GM18907 (cell line): ENCODE measurements at regions not wholly inside any gene's neighbourhood (a gene's known extent, or its start where the extent isn't known, plus 50 kb on each side); places are given as distances from the start of the nearest gene placed in this dataset.

Experiments
- ATAC-seq: cut with Tn5 transposase; IDR thresholded peaks from one replicate; pipeline ENCODE4 v1.9.1; 2021; ENCODE audit warnings: mild to moderate bottlenecking, moderate library complexity; ENCODE audit not compliant: unreplicated experiment

- no peak for ATAC-seq
These were observed 378.2 kb upstream of the BTBD3 start for GRCh38 chr20:11539450-11539849.

- no peak for ATAC-seq
These were observed 377.1 kb upstream of the BTBD3 start for GRCh38 chr20:11540558-11540957.

GRCh38 chr20:11542645-11543044 lies 375.0 kb upstream of the BTBD3 start:
- no peak for ATAC-seq

- ATAC-seq: peak; percentile 84
These were observed 373.5 kb upstream of the BTBD3 start for GRCh38 chr20:11544029-11544678.

DNA sequence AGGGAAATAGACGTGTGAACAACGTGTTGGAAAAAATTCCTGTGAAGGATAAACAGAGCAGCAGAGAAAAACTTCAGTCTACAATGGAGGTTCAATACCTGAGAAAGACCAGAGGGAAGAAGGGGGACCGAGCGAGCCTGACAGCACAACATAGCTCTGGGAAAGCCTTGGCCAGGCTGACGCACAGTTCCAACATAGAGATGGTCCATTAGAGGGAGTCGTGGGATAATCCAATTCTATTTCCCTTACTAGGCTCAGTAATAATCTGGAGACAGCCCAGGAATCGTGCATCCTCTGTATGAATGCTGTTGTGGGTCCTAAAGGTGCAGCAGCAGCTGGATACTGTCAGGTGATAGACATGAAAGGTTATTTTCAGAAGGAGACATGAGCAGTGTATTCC lies 370.8 kb upstream of the BTBD3 start:
- ATAC-seq: no peak

GRCh38 chr20:11549172-11550103 lies 368.3 kb upstream of the BTBD3 start:
- no peak for ATAC-seq

DNA sequence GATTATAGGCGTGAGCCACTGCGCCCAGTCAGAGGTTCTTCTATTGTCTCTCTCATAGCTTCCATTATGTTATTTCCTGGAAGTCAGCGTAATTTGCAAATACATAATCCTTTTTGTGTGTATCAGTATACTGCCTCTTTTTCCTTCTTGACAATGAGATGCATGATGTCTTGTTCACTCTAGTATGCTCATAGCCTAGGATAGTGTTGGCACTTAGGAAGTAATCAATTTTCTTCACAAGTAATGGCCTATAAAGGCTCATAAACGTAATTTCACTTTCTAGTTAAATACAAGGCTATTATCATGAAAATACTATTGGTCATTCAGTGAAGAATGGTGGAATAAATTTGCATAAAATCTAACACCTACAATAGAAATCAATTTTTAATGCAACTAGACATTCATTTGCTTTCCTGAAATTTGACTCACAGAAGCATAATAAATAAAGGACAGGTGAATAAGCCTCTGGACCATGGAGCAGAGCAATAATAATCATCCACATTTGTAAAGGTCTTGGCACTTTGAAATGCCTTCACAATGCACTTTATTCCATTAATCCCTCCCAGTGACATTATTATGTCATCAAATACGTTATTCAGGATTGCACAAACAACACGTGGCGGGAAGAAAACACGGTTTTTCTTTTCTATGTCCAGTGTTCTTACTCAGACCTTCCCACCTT lies 366.9 kb upstream of the BTBD3 start:
- ATAC-seq: no peak

DNA sequence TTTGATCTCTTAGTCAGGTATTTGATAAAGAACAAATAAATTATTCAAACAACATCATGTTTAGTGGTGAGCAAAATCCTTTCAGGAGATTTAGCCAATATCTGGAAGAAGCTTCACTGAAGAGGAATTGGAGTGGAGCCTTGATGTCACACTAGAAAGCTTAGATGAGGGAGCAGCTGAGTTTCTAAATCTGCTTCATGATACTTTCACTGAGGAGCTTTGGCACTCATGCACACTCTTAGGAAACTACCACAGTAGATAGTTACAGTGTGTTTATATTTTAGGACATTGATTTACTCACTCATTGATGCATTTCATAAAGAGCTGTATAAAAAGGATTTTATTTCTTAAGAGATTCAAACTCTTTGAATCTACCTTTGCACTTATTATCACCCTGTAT lies 366.2 kb upstream of the BTBD3 start:
- no peak for ATAC-seq

- no peak for ATAC-seq
These were observed 364.1 kb upstream of the BTBD3 start for GRCh38 chr20:11553603-11554002.

- ATAC-seq: no peak
These were observed 362.2 kb upstream of the BTBD3 start for GRCh38 chr20:11555510-11555909.

DNA sequence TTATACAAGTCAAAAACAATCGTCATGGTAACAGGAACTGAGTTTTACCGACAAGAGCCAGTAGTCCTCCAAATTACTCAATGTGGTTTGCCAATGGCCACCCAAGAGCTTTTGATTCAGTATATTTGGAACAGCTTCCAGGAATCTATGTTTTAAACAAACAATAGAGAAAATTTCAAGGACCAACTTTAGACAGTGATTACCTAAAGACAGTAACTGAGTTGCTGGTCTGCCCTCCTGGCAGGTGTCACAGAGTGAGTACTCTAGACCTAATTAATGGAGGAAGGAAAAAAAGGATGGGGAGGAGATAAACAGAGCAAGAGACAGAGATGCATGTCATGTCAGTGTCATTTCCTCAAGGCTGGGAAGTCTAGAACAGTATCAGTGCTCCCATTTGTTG lies 361.3 kb upstream of the BTBD3 start:
- ATAC-seq: no peak

GRCh38 chr20:11564491-11564890 lies 353.2 kb upstream of the BTBD3 start:
- no peak for ATAC-seq

- no peak for ATAC-seq
These were observed 348.5 kb upstream of the BTBD3 start for GRCh38 chr20:11569163-11569562.

GRCh38 chr20:11573507-11573906 lies 344.2 kb upstream of the BTBD3 start:
- ATAC-seq: no peak

DNA sequence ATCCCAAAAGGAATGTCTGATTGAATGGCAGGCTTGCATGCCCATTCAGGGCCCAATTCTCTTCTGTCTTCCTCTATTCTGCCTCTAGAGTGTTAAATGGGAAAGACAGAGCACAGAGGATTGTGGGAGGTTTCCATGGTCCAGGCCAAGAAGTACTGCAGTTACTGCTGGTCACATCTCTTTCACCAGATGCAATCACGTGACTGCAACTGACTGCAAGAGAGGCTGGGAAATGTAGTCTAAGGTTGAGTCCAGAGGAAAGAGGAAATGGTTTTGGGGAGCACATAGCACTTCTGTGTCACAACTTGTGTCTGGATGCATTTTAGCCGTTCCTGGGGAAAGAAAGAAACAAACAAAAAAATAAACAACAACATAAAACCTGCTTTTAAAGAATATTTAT lies 336.4 kb upstream of the BTBD3 start:
- ATAC-seq: no peak

- ATAC-seq: no peak
These were observed 335.6 kb upstream of the BTBD3 start for GRCh38 chr20:11582060-11582459.

DNA sequence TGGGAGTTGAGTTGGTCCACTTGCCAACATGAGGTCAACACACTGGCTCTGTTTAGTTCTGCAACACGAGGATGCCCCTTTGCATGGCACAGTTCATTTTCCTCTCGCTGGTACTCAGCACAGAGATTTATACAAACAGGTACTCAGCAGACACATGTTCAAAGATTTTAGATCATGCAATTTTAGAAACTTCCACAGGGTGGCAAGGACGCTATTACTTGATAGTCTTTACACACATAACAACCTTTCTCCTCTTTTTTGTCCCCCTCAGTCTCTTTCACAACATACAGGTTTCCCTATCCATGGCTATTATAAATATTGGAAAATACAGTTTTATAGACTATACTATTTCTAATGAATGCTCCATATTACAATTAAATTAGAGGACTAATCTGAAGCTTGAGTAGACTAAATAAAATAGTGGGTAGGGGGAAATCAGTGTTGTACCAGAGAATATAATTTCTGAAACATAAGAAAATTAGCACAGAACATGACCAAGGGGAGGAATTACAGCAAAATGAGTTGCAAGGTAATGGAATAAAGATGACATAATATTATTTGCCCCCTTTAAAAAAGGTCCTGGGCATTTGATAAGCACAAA lies 331.8 kb upstream of the BTBD3 start:
- ATAC-seq: no peak

DNA sequence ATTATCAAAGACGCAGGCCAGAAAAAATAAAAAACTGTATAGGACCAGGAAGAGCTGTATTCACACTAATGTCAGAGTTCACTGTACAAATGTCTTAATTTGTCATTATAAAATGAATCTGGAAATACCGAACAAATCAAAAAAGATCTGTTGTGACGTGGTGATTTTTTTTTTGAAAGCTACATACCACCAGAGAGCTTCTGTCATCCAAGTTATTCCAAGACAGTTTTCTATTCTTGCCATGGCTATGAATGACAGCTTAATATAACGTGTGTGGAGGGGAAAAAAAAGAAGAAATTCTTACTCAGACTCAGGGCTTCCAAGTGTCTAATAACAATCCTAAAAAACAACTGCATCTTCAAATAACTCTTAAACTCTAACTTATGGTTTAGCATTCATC lies 328.8 kb upstream of the BTBD3 start:
- ATAC-seq: no peak

DNA sequence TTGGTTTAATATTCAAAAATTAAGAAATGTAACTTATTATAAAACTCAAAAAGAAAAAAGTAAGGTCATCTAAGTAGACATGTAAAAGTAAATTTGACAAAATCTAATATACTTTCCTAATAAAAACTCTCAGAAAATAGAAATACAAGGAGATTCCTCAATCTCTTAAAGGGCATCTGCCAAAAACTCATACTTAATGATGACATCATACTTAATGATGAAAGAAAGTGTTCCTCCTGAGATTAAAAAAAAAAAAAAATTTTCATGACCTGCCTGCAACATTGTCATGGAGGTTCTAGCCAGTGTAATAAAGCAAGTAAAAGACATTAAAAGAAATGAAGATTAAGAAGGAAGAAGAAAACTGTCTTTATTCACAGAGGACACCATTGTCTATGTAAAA lies 325.7 kb upstream of the BTBD3 start:
- ATAC-seq: no peak

GRCh38 chr20:11604339-11604738 lies 313.4 kb upstream of the BTBD3 start:
- no peak for ATAC-seq

GRCh38 chr20:11607047-11607446 lies 310.6 kb upstream of the BTBD3 start:
- no peak for ATAC-seq
